Tibial artery (tissue), 4 donors: ENCODE measurements at regions not wholly inside any gene's neighbourhood (a gene's known extent, or its start where the extent isn't known, plus 50 kb on each side); places are given as distances from the start of the nearest gene placed in this dataset.

Source experiments
- DNase-seq, 2 donors: peaks; one replicate each; pipeline ENCODE4 v3.0.0-alpha.2; 2019
- H3K27ac ChIP-seq, 2 donors: fragments of 200-600 bp; sonication (generic) in 1 of 2; 1 replicate in 1 of 2; 2 replicates in 1 of 2; pipeline ENCODE4 v1.5.1; 2018 to 2019; ENCODE audit warnings: mild to moderate bottlenecking in 1 of 2
- H3K27me3 ChIP-seq, 2 donors: fragments of 200-600 bp; sonication (generic) in 1 of 2; one replicate each; pipeline versions ENCODE4 v1.5.1 to v1.6.0; 2016 to 2019
- H3K36me3 ChIP-seq, 3 donors: fragments of 200-600 bp; sonication (generic) in 2 of 3; one replicate each; pipeline ENCODE4 v1.5.1; 2016 to 2019; ENCODE audit warnings: mild to moderate bottlenecking in 2 of 3
- H3K4me1 ChIP-seq, 4 donors: fragments of 200-600 bp; sonication (generic) in 2 of 4; 1 replicate in 3 of 4; 2 replicates in 1 of 4; pipeline ENCODE4 v1.5.1; 2016 to 2019
- H3K4me3 ChIP-seq, 2 donors: fragments of 200-600 bp; sonication (generic) in 1 of 2; 1 replicate in 1 of 2; 2 replicates in 1 of 2; pipeline ENCODE4 v1.5.1; 2018 to 2019; ENCODE audit warnings: mild to moderate bottlenecking in 2 of 2
- H3K9me3 ChIP-seq, 3 donors: fragments of 200-600 bp; sonication (generic) in 1 of 3; one replicate each; pipeline ENCODE4 v1.5.1; 2016 to 2019
- intact Hi-C: fragments of 100-400 bp; cut with DNase I; formaldehyde crosslinking; loops from one replicate; pipeline ENCODE4 v1.15.0; 2023; ENCODE audit warnings: low total_unique reads
- TF ChIP-seq, protein P1 (sequence below), 2 experiments: fragments of 200-600 bp in 1 of 2; fragments of 450-650 bp in 1 of 2; IDR thresholded peaks; one replicate each; pipeline ENCODE4 v1.5.1; 2017 to 2019; ENCODE audit warnings: antibody characterized with exemption in 2 of 2, mild to moderate bottlenecking in 1 of 2, moderate library complexity in 1 of 2

DNA sequence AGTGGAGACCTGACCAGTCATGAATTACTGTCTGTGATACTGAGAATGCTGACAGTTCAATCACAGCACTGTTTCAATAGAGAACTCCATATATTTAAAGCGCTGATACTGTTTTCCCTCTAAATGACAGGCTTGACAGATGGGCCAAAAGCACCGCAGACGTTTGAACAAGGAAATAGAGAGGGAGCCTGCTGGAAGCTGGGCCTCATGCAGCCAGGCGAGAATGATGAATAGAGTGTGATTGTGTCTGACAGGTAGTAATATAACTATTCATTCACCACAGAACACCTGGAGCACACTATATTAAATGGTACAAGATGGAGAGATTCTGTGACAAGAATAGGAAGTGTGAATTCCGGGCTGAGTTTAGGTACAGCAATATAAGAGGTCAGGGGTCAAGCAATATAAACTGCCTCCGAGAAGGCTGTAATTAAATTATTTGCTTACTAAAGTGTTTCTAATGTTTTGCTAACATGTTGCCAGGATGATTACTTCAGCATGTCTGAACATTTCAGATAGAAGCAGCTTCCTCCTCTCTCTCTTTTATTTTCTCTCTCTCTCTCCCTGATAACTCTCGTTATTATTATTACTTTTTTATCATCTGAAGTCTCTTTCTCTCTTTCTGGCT, 297.7 kb downstream of the CSNK1G3 start:
- Histone ChIP-seq H3K4me3 (no peak overlapping the region), H3K4me1 (no peaks in the 10 kb centered on the region), H3K27ac (no peak overlapping the region), H3K27me3 (no peaks in the 10 kb centered on the region), H3K9me3 (no peaks in the 10 kb centered on the region), H3K36me3 (no peaks in the 10 kb centered on the region)
- intact Hi-C loops: no loop called here
- TF ChIP-seq, protein P1, sequence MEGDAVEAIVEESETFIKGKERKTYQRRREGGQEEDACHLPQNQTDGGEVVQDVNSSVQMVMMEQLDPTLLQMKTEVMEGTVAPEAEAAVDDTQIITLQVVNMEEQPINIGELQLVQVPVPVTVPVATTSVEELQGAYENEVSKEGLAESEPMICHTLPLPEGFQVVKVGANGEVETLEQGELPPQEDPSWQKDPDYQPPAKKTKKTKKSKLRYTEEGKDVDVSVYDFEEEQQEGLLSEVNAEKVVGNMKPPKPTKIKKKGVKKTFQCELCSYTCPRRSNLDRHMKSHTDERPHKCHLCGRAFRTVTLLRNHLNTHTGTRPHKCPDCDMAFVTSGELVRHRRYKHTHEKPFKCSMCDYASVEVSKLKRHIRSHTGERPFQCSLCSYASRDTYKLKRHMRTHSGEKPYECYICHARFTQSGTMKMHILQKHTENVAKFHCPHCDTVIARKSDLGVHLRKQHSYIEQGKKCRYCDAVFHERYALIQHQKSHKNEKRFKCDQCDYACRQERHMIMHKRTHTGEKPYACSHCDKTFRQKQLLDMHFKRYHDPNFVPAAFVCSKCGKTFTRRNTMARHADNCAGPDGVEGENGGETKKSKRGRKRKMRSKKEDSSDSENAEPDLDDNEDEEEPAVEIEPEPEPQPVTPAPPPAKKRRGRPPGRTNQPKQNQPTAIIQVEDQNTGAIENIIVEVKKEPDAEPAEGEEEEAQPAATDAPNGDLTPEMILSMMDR (IDR thresholded peaks at IDR 0.05): no peak
- DNase-seq: no peak

- H3K27ac ChIP-seq: no peak overlapping the region
- H3K4me1 ChIP-seq: no peaks in the 10 kb centered on the region
- no peaks in the 10 kb centered on the region for H3K27me3 ChIP-seq
- H3K9me3 ChIP-seq: no peaks in the 10 kb centered on the region
- no peak overlapping the region for H3K4me3 ChIP-seq
- no peaks in the 10 kb centered on the region for H3K36me3 ChIP-seq
- DNase-seq: no peak
- intact Hi-C loops: no loop called here
- TF ChIP-seq, protein P1 (IDR thresholded peaks at IDR 0.05): no peak
Observed at GRCh38 chr5:123808461-123809380, 296.7 kb downstream of the CSNK1G3 start.

GRCh38 chr5:123807177-123807945, 295.4 kb downstream of the CSNK1G3 start:
- no peak overlapping the region for H3K27ac ChIP-seq
- H3K4me1 ChIP-seq: no peaks in the 10 kb centered on the region
- DNase-seq: no peak
- H3K9me3 ChIP-seq: no peaks in the 10 kb centered on the region
- no peaks in the 10 kb centered on the region for H3K36me3 ChIP-seq
- intact Hi-C loops: no loop called here
- H3K27me3 ChIP-seq: no peaks in the 10 kb centered on the region
- H3K4me3 ChIP-seq: no peak overlapping the region
- TF ChIP-seq, protein P1 (IDR thresholded peaks at IDR 0.05): no peak

- Histone ChIP-seq H3K9me3 (no peaks in the 10 kb centered on the region), H3K27me3 (no peaks in the 10 kb centered on the region), H3K27ac (no peak overlapping the region), H3K36me3 (no peaks in the 10 kb centered on the region), H3K4me1 (no peaks in the 10 kb centered on the region), H3K4me3 (no peak overlapping the region)
- no peak for DNase-seq
- TF ChIP-seq, protein P1 (IDR thresholded peaks at IDR 0.05): no peak
- intact Hi-C loops: no loop called here
Observed at GRCh38 chr5:123806644-123807043, 294.7 kb downstream of the CSNK1G3 start.

DNA sequence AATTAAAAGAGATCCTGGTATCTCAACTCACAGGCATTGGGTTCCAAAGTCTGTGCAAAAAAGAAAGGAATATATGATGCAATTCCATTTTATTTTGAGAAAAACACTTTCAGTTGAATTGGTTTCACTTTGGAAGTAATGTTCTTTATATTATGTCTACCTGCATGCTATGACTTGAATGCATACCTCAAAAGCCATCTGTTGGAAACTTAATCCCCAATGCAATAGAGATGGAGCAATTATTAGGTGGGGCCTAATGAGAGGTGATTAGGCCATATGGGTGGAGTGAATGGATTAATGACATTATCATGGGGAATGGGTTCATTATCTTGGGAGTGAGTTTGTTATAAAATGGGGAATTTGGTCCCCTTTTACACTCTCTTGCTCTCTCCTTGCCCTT, 293.3 kb downstream of the CSNK1G3 start:
- H3K27me3 ChIP-seq: no peaks in the 10 kb centered on the region

More for the DNA sequence above, 293.3 kb downstream of the CSNK1G3 start:
- no peak overlapping the region for H3K4me3 ChIP-seq
- no peak for DNase-seq
- no peaks in the 10 kb centered on the region for H3K36me3 ChIP-seq
- TF ChIP-seq, protein P1 (IDR thresholded peaks at IDR 0.05): no peak
- no peaks in the 10 kb centered on the region for H3K4me1 ChIP-seq
- H3K27ac ChIP-seq: no peak overlapping the region
- intact Hi-C loops: no loop called here
- H3K9me3 ChIP-seq: no peaks in the 10 kb centered on the region
